ENCODE measurements at regions not wholly inside any gene's neighbourhood (a gene's known extent, or its start where the extent isn't known, plus 50 kb on each side); places are given as distances from the start of the nearest gene placed in this dataset.

DNA sequence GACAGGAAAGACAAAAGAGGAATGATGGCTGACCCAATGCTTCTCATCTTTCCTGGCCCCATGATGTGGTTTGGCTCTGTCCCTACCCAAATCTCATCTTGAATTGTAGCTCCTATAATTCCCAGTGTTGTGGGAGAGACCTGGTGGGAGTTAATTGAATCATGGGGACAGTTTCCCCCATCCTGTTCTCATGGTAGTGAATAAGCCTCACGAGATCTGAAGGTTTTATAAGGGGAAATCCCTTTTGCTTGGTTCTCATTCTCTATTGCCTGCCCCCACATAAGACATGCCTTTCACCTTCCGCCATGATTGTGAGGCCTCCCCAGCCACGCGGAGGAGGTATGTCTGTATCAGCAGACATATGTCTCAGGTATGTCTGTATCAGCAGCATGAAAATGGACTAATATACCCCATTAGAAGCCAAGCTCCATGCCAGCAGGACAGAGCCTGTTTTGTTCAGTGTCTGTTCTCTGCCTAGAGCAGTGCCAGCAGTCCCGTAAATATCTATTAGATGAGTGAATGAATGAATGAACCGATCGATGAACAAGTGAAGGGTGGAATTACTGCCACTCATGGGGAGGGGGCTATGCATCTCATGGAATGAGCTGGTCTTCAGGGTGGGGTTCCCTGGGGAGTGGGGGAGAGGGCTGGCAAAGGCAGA, 304.4 kb downstream of the SOX9 start:
- no peak overlapping the region for H3K27ac ChIP-seq
- H3K9me3 ChIP-seq, result no peaks in the 10 kb centered on the region
- intact Hi-C loops (cut with DNase I), result no loop called here
- ATAC-seq (no peak), DNase-seq (no peak)
- H3K4me1 ChIP-seq, result no peaks in the 10 kb centered on the region
- H3K36me3 ChIP-seq, result no peaks in the 10 kb centered on the region
- H3K27me3 ChIP-seq (ENCODE audit: low read depth), result no peaks in the 10 kb centered on the region
- H3K4me3 ChIP-seq, result no peak overlapping the region
- TF ChIP-seq, protein P1, sequence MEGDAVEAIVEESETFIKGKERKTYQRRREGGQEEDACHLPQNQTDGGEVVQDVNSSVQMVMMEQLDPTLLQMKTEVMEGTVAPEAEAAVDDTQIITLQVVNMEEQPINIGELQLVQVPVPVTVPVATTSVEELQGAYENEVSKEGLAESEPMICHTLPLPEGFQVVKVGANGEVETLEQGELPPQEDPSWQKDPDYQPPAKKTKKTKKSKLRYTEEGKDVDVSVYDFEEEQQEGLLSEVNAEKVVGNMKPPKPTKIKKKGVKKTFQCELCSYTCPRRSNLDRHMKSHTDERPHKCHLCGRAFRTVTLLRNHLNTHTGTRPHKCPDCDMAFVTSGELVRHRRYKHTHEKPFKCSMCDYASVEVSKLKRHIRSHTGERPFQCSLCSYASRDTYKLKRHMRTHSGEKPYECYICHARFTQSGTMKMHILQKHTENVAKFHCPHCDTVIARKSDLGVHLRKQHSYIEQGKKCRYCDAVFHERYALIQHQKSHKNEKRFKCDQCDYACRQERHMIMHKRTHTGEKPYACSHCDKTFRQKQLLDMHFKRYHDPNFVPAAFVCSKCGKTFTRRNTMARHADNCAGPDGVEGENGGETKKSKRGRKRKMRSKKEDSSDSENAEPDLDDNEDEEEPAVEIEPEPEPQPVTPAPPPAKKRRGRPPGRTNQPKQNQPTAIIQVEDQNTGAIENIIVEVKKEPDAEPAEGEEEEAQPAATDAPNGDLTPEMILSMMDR (IDR thresholded peaks at IDR 0.05), result no peak

DNA sequence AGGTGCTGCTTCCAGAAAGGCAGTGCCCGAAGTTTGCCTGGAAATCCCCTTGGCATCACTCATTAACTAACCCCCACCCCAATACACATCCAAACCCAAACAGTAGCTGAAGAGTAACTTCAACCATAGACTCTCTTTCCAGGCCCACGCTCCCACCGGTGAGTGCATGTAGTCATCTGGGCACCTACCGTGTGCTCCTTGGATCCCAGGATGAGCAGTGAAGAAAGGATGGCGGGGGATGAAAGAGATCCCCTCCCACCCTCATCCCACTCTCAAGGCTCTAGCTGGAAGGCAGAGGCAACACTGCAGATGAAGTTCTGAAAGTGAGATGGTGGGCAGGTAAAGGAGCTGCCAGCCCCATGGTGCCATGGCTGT, 305.0 kb downstream of the SOX9 start:
- H3K4me3 ChIP-seq, result no peak overlapping the region
- TF ChIP-seq, protein P1 (IDR thresholded peaks at IDR 0.05), result no peak
- H3K27ac ChIP-seq, result no peak overlapping the region
- no peaks in the 10 kb centered on the region for H3K36me3 ChIP-seq
- ATAC-seq (no peak), DNase-seq (no peak)
- H3K27me3 ChIP-seq (ENCODE audit: low read depth), result no peaks in the 10 kb centered on the region
- intact Hi-C loops (cut with DNase I), result no loop called here
- H3K9me3 ChIP-seq, result no peaks in the 10 kb centered on the region
- no peaks in the 10 kb centered on the region for H3K4me1 ChIP-seq

DNA sequence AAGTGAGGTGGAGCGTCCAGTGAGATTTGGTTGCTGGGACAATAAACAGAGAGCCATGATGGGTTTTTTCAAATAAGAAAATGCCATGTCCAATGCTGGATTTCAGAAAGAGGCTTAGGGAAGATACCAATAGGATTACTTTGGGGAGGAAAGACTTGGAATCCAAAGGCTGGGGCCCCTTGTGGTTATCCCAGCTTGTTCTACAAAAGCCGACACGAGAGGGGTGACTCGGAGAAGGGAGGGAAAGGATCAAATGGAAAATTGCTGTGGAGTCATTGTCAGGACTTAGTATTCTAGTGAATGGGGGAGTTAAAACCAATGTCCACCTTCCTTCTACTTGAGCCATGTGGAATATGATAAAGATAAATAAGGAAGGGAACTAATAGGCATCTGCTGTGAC, 305.5 kb downstream of the SOX9 start:
- TF ChIP-seq, protein P1 (IDR thresholded peaks at IDR 0.05), result no peak
- intact Hi-C loops (cut with DNase I), result no loop called here
- Histone ChIP-seq H3K36me3 (no peaks in the 10 kb centered on the region), H3K27ac (no peak overlapping the region), H3K4me3 (no peak overlapping the region), H3K4me1 (no peaks in the 10 kb centered on the region), H3K27me3 (ENCODE audit: low read depth) (no peaks in the 10 kb centered on the region), H3K9me3 (no peaks in the 10 kb centered on the region)
- no peak for DNase-seq
- ATAC-seq, result no peak

DNA sequence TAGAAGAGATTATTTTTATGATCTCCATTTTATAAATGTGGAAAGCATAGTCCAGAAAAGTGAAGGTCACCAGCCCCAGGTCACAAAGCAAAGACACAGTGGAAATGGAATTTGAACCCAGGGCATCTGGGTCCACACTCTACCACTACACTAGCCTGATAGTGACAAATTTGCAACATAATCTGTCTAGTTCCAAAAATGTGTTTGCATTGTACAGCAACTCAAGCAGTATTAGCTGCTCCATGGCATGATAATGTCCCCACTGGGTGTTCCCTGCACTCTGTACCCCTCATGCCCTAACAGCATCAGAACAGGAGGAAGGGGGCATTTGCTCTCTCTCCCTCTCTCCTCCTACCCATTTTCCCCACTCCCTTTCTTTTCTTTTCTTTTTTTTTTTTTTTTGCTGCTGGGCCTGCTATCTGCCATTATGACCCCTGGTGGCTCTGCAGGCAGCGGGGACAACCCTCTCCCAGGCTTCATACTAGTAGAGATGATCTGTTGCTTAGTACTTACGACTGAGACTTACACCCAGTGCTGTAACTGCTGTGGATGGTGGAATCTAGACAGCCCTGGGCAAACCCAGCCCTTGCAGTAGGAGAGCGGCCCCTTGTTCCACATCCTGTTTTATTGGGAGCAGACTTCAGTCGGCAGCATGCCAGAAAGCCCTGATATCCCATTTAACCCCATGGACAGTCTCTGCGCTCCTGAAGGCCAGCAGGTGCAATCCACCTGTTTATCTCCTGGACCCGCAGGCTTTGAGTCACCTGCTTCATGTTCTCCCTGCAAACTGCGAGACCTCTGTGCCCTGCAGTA, 306.3 kb downstream of the SOX9 start:
- intact Hi-C loops (cut with DNase I), result no loop called here
- no peak overlapping the region for H3K4me3 ChIP-seq
- DNase-seq, result no peak
- no peaks in the 10 kb centered on the region for H3K9me3 ChIP-seq
- ATAC-seq, result no peak
- no peaks in the 10 kb centered on the region for H3K4me1 ChIP-seq
- no peaks in the 10 kb centered on the region for H3K27me3 ChIP-seq (ENCODE audit: low read depth)
- TF ChIP-seq, protein P1 (IDR thresholded peaks at IDR 0.05), result no peak
- no peaks in the 10 kb centered on the region for H3K36me3 ChIP-seq
- H3K27ac ChIP-seq, result no peak overlapping the region

DNA sequence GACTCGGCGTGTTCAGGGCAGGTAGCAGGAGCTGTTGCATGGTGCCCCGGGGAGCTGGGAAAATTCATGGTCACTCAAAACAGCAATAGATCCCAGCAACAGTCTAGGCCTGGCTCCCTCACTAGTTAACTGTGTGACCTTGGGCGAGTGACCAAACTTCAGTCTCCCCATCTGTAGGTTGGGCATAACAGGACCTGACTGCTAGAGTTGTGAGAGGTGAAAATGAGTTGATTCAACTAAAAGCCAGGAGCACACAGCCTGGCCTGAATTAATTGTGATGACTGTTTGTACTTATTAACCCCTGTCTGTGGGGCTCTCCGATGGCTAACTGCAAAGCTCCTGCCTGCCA, 306.9 kb downstream of the SOX9 start:
- intact Hi-C loops (cut with DNase I), result no loop called here
- H3K36me3 ChIP-seq, result no peaks in the 10 kb centered on the region
- no peak for ATAC-seq
- no peaks in the 10 kb centered on the region for H3K9me3 ChIP-seq
- TF ChIP-seq, protein P1 (IDR thresholded peaks at IDR 0.05), result no peak
- H3K27ac ChIP-seq, result no peak overlapping the region
- DNase-seq, result no peak
- H3K27me3 ChIP-seq (ENCODE audit: low read depth), result no peaks in the 10 kb centered on the region
- no peaks in the 10 kb centered on the region for H3K4me1 ChIP-seq
- no peak overlapping the region for H3K4me3 ChIP-seq
